ENCODE measurements at regions not wholly inside any gene's neighbourhood (a gene's known extent, or its start where the extent isn't known, plus 50 kb on each side); places are given as distances from the start of the nearest gene placed in this dataset.

DNA sequence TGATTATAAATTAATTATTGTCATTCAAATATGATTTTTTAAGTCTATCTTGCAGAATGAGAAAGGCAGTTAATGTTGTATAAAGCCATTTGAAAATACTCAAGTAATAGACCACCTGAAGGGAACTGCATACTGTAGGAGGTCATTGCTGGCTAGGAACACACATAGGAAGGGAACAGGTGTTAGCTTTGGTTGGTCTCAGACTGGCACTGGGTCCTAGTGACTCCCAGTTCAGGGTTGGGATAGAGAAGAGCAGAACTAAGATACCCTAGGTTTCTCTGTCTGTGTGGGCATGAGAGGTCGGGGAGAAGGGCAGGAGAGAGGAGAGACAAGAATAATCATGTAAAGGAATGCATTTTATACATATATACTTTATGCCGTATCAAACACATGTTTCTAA lies 559.0 kb upstream of the GOLIM4 start:
- TF ChIP-seq EZH2 (IDR thresholded peaks at IDR 0.05) (no peak), POLR2AphosphoS5 (IDR thresholded peaks at IDR 0.05; ENCODE audit: borderline replicate concordance, low read depth, low read length) (no peak)
